ENCODE measurements at regions not wholly inside any gene's neighbourhood (a gene's known extent, or its start where the extent isn't known, plus 50 kb on each side); places are given as distances from the start of the nearest gene placed in this dataset.

GRCh38 chr9:115200711-115201505, 83.0 kb upstream of the TNC start:
- TF ChIP-seq CTCF (conservative IDR thresholded peaks at IDR 0.05 in 1 of 2, IDR thresholded peaks at IDR 0.05 in 1 of 2; ENCODE audit: extremely low read depth in 1 of 2, insufficient read depth in 1 of 2, low read depth in 1 of 2, low read length in 2 of 2) = no peak
- no peak for TF ChIP-seq EZH2 (IDR thresholded peaks at IDR 0.05; ENCODE audit: borderline replicate concordance, low read length)

Measured in mammary epithelial cell (primary cell).